CD4-positive, alpha-beta T cell treated with Interleukin-17A for 4 hours (primary cell): ENCODE measurements at regions not wholly inside any gene's neighbourhood (a gene's known extent, or its start where the extent isn't known, plus 50 kb on each side); places are given as distances from the start of the nearest gene placed in this dataset.
A peak's percentile ranks its signal among the peaks of the same experiment; 100 is the strongest.

Experiments used
- DNase-seq: peaks from one replicate; pipeline ENCODE4 v3.0.0-alpha.2; 2020; ENCODE audit warnings: mixed read lengths

DNA sequence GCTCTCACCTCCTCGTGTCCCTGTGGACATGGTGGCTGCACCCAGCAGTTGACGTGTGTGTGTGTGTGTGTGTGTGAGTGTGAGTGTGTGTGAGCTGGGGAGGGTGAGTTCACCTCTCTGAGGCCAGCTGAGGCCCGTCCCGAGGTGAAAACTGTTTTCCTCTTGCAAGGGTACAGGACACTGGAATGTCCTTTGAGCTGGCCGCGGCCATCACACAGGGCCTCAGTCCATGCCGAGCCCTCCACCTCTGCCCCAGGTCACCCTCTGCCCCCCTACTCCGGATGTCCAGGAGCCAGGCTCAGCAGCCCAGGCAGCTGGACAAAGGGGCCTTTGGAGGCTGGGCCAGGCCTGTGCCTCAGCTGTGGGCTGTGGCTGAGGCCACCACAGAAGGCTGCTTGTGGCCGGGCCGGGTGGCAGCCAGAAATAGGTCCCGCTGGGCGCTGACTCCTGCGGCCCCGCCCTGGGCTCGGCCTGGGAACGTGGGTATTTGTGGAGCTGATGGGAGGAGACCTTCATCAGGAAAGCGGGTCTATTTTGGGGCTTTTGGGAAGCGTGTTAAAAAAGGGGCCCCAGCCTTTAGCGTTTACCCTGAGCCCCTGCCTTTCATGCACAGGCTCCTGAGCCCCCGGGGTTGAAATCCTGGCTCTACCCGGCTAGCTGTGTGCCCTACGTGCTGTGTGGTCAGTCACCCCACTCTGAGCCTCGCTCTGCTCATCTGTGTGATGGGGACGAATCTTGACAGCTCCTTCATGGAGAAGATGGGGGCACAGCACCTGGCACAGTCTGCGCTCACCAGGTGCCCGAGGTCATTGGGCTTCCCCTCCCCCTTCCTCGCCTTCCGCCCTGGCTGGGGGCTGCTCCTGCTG is 75.1 kb upstream of the IER5L start:
- peak; percentile 1 for DNase-seq

DNA sequence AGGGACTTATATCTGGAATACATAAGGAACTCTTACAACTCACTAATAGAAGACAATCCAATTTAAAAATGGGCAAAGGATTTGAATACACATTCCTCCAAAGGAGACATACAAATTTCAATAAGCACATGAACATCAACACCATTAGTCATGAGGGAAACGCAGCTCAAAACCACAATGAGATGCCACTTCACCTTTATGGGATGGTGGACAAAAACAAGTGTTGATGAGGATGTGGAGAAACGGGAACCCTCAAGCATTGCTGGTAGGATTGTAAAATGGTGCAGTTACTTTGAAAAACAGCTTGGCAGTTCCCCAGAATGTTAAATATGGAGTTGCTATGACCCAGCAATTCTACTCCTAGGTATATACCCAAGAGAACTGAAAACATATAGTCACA is 72.7 kb upstream of the IER5L start:
- peak; percentile 2 for DNase-seq

DNA sequence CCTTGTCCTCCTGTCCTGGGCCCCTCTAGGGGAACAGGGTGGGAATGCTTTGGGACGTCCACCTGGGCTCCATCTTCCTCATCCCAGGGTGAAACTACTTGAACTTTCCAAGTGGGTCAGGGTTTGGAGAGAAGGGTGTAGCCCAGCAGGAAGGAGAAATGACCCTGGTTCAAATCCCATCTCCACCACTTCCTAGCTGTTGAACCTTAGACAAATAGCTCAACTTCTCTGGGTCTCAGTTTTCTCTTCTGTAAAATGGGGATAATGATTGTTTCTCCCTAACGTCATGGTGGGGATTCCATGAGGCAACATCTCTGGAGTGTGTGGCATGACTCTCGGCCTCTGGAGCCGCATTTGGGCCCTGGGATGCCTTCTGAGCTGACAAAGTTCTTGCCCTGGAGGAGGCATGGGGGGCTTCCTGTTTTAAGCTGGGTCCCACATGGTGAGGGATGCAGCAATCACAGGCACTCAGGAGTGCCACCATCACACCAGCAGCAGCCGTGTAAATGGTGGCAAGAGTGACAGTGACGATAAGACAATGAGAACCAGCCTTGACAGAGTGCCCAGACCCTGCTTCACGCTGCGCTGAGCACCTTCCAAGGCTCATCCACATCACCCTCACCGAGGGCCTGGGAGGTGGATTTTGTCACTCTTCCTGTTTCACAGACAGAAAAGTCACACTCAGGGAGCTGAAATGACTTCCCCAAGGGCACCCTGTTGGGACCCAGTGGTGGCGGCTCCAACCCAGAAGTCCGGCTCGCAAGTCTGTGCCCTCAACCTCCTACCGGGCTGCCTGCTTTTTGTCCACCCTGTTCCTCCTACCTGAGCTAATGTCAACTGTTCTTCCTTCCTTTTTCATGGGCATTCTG is 69.5 kb upstream of the IER5L start:
- DNase-seq: peak; percentile 0

DNA sequence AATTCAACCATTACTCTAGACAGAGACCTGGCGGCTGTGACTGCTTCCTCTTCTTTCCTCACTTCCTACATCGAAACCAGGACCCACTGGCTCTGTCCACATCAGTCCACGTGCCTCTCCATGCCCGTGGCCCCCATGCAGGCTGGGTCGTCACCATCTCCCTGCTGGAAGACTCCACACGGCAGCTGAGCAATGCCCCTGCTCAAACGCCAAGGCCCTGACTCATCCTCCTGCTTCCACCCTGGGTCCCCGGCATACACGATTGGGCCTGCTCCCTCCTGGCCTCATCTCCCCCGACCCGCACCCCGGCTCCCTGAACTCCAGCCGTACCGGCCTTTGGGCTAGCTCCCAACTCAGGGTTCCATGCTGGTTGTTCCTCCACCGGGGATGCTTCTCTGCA is 67.2 kb upstream of the IER5L start:
- peak; percentile 3 for DNase-seq

DNA sequence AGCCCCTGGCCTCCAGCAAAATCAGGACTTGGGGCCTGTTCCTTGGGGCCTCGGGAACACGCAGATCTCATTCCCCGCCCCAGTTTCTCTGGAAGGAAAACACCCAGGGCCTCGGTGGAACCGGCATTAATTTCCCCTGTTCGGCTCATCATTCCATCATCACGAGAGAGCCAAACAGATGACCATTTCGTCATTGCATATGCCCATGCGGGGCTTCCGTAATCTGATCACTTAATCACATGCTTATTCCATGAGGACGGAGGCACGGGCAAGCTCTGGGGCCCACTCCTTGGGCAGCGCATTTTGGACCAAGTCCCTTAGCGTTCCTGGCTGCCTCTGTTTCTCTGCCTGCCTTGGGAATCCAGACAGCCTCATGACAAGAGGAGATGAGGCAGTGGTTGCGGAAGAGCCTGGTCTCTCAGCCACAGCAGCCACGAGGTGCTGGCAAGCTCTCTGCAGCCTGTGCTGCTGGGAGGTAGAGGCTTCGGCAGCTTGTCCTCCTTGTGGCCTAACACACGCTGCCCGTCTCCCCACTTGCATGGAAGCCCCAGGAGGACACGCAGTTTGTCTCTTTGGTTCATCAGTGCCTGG is 65.0 kb upstream of the IER5L start:
- DNase-seq: peak; percentile 3

DNA sequence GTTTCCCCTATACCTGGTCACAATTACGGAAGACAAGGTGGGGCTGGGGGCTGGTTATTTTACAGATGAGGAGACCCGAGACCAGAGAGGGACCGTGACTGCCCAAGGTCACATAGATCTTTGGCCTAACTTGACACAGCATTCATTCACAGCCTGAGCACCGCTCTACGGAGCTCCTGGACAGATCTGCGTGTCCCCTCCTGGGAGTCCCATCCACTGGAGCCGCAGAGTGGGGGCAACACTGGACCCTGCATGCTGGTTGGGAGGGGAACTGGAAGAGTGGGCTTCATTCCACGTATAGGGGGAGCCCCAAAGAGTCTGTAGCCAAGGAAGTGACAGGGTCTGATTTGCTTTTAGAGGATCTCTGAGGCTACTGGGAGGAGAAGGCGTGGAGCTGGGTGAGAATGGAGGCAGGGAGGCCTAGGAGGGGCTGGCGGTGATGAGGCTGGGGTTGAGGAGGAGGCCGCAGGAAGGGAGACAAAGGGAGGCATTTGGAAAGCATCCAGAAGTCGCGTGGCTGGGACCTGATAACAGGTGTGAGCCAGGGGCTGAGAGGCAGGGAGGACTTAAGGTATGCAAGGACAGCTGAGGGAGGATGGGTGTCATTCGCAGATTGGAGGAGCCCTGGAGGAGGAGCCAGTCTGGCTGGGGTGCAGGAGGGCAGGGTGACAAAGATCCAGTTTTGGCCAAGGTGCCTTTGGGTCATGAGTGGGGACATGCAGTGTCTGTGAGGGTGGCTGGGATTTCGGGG is 64.3 kb upstream of the IER5L start:
- DNase-seq: peak; percentile 4

DNA sequence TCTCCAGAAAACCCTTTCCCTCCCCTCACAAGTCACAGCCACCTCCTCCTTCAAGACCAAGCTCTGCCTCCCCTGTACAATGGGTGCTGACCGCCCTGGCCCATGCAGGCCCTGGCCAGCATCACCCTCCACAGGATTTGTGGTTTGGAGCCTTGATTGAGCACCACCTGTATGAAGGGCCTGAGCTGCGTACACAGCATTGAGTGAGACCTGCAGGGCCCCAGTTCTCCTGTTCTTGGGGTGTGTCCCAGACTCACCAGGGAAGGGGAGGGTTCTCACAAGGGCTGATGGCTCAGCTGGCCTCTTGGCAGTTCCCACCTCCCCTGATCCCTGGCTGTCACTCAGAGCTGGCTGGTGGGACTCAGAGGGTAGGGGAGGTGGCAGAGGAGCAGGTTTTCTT is 63.7 kb upstream of the IER5L start:
- DNase-seq: peak; percentile 2

DNA sequence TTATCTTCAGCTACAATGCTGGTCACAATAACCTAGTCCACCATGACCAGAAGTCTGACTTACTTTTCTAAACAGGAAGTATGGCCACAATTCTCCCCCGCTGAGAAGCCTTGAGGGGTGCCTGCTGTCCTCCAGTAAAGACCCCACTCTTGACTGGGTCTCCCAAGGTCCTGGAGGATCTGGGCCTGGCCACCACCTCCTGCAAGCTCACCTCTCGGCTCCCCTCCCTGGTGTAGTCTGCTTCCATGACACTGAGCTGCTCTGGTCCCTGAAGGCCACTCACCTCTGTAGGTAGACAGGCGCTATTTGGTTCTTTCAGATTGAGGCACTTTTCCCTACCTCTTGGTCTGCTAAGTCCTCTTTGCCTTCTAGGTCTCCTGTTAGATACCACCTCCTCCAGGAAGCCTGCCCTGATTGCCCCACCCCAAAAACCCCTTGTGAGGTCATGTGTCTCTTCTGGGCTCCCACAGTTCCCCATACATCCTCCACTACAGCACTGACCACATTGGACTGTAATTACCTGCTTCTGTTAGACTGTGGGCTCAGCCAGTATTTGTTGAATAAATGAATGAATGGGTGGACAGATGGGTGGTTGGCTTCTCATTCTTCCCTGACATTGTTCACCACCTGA is 62.6 kb upstream of the IER5L start:
- DNase-seq: peak; percentile 3

DNA sequence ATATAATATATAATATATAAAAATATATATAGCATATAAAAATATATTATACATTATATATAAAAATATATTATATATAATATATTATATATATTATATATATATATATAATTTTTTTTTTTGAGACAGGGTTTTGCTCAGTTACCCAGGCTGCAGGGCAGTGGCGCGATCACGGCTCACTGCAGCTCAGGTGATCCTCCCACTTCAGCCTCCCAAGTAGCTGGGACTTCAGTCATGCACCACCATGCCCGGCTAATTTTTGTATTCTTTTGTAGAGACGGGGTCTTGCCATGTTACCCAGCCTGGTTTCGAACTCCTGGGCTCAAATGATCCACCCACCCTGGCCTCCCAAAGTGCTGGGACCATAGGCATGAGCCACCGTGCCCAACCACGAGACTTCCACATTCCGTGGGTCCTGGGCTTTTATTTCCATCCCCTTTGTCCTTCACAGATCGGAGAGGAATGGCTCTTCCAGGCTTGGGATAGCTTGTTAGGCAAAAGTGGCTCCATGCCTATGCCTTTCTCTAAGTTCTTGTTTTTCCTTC is 62.0 kb upstream of the IER5L start:
- DNase-seq: peak; percentile 1

DNA sequence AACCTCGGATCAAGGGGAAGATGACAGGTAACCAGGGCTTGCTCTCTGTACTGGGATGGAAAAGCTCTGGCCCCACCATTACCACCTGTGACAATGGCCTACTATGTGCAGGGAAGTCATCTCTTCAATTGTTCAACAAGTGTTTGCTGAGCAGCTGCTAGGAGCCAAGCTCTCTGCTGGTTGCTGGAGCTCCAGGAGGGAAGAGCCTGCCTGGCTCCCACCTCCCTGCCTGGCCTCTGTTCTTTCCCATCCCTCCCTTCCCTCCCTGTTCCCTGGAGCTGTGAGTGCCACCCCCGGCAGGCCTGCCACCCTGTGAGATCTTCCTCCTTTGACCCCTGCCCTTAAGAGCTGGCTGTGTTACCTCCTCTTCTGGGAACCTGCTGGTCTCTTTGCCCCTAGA is 59.7 kb upstream of the IER5L start:
- peak; percentile 25 for DNase-seq

DNA sequence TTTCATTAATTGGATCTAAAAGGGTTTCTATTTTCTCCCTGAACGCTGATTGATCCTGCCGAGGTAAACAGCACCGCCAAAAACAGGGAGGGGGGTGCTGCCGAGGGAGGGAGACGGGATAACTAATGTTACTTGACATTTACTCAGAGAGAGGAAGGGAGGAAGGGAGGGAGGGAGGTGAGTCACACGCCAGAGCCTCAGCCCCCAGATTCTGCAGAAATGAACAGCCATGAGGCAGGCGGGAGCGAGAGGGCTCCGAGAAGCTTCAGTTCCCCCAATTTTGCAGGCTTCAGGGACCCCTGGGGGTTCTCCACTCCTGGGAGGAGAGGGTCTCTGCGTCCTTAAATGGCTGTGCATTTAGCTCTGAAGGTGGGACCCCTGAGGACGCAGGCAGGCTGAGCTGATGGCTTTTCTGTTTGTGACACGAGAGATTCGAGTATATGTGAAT is 59.1 kb upstream of the IER5L start:
- peak; percentile 84 for DNase-seq

DNA sequence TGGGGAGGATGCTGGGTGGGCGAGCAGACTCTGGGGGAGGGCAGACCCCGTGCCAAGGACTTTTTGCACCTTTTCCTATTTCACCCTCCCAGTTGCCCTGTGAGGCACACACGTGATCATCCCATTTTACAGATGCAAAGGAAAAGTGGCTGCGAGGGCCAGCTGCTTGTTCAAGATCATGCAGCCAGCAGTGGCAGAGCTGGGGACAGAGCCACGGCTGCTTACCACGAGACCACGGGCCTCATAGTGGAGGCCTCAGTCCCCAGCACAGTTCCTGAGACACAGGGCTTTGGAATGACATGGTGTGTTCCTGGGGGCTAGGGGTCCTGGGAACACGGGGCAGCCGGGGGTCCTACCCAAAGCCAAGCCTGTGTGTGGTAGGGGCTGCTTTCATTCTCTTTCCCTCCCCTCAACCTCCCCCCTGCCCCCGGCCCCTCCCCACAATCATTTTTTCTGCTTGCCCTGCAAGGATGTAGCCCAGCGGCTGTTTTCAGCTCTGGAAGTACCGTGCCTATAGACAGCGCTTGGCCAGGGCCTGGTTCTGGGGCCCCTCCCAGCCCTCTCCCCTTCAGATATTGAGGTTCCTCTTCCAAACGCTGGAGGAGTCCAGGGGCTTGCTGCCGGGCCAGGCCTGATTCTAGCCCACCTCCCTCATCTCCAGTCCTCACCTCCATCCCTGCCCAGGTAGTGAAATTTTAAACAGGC is 58.5 kb upstream of the IER5L start:
- peak; percentile 50 for DNase-seq

DNA sequence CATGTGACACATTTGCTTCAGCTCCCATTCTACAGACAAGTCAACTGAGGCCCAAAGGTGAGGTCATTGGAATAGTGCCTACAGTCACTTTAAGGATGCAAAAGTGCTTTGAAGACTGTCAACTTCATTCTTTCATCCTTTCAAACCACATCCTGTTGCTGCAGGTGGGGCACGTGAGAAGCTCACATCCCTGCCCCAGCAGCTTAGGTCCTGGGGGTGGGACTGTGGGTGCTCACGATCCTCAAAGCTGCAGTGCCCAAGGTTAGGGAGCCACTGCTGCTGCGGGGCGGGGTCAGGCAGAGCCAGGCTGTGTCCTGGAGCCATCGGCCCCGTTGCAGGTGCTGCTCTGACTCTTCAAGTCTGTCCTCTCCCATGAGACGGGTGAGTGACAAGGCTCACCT is 57.9 kb upstream of the IER5L start:
- DNase-seq: peak; percentile 86

DNA sequence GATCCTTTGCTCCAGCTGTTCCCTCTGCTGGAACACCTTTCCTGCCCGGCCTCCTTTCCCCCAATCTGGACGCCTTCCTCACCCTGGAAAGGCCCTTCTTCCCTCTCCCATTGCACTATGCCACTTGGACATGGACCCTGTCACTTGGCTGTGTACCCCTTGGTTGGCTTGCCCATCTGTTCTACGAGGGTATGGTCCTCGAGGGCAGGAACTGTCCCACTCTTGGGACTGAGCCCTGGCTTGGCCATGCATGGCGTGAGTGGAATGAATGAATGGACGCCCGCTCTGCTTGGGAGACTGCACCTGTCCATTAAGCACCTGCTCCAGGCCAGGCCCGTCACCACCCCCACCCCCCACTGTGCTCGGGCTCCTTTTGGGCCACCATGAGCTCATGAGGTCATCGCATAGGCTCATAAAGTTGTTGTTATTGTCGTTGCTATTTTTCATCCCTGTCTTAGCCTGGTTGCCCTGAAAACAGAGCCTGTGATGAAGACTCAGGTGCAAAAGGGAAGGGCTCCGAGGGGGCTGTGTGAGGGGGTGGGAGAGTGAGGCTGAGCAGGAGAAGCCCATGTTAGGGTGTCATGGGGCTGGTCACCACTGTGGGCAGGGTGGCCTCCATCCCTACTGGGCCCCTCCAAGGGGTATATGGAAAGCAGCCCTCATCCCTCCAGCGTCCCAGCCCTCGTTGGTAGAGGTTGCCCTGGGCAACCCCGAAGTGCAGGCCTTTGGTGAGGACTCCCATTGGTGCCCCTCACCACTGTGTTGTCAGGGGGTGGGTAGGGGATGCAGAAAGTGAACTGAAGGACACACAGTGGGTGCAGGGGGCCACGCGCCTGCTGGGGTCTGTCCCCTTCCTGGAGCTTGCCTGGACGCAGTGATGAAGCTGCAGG is 57.2 kb upstream of the IER5L start:
- DNase-seq: no peak

DNA sequence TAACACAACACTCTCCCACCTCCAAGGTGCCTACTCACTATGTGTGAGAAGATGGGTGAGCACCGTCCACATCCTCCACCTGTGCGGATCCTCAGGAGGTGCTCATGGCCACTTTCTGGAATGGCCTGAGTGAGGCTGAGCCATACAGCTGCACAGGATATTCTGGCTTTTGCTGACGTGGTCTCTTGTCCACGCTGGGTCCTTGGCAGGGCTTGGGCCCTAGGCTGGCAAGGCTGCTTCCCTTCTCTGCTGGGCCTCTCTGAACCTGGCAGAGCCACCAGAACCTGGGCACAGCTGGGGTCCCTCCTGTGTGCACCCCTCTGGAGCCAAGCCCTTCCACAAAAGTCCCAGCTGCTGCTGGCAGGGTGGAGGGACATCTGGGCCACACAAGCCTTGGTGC is 56.4 kb upstream of the IER5L start:
- no peak for DNase-seq

DNA sequence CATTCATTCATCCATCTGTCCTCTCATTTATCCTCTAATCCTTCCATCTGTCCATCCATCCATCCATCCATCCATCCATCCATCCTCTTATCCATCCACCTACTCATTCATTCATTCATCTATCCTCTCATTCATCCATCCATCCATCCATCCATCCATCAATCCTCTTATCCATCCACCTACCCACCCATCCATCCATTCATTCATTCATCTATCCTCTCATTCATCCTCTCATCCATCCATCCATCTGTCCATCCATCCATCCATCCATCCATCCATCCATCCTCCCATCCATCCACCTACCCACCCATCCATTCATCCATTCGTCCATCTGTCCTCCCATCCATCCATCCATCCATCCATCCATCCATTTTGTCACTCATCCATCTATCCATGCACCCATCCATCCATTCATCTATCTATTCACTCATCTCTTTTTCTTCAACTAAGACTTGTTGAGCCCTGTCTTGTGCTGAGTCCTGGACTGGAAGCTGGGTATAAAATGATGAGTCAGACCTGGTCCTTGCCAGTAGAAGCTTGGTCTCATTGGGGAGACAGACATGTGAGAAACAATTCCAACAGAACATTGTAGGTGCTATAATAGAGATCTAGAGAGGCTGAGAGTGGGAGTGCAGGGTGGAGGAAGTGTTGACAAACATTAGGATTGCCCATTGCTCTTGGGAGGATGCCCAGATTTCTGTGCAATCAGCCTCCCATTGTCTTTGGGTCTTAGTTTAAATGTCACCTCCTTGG is 55.0 kb upstream of the IER5L start:
- no peak for DNase-seq

DNA sequence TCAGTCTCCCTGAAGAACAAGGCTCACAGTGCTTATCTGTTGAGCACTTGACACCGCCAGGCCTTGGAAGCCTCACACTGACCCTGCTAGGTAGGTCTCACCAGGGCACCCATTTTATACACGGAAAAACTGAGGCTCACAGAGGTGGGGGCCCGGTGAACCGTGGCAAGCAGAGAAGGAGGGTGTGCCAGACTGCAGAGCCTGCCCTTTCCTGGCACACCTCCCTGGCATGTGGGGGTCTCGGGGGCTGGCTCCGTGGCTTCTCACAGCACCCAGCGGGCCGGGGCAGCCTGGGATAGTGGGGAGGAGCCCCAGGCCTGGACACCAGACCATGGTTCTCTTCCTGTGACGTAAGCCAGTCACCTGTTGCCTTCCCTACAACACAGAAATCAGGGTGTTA is 53.7 kb upstream of the IER5L start:
- DNase-seq: no peak

DNA sequence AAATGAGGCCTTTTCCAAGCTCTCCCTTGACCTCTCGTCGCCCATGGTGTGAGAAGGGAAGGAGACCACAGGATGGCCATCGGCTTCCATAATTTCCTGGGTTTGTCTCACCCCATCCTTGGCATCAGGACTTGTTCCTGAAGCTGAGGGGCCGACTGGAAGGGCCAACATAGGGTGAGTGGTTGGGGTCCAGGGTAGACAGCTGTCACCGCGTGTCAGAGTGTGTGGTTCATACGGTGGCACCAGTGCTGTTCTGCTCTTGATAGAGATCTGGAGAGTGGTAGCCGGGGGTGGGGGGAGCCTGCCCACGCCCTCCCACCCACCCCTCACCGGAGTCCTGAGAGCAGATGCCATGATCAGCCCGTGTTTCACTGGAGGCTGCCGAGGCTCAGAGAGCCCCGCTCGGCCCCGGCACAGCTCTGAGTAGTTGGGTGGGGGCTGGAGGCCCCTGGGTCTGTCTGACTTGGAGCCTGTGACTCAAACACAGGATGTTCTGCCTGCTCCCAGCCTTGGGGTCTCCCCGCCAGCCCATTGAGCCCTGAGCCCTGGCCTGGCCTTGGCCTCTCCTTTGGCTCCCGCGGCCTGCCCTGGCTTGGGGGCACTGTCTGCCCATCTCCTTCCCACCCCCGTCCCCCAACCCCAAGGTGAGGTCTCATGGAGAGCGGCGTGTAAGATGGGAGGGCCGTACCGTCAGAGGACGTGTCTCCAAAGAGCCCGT is 53.1 kb upstream of the IER5L start:
- no peak for DNase-seq

DNA sequence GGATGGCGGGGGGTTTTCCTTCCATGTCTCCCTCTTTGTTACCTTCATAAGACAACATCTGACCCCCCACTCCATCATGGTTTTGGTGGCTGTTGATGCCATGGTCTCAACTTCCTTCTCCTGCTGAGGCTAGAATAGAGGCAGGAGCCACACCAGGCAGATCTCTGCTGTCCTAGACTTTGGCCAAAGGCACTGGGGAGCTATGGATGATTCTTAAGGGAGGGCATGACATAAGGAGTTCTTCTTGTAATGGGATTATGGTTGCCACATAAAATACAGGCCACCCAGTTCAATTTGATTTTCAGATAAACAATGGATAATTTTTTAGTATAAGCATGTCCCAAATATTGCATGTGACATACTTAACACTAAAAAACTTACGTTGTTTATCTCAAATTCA is 52.2 kb upstream of the IER5L start:
- no peak for DNase-seq
